ENCODE measurements at regions not wholly inside any gene's neighbourhood (a gene's known extent, or its start where the extent isn't known, plus 50 kb on each side); places are given as distances from the start of the nearest gene placed in this dataset.
"Not testable (repeated sequence)": the region's sequence is repeated elsewhere in the genome, so short reads cannot be mapped to it uniquely, and the experiment has no call there.

GRCh38 chr9:115327436-115328122, 209.6 kb upstream of the TNC start:
- FAIRE-seq: no peak

DNA sequence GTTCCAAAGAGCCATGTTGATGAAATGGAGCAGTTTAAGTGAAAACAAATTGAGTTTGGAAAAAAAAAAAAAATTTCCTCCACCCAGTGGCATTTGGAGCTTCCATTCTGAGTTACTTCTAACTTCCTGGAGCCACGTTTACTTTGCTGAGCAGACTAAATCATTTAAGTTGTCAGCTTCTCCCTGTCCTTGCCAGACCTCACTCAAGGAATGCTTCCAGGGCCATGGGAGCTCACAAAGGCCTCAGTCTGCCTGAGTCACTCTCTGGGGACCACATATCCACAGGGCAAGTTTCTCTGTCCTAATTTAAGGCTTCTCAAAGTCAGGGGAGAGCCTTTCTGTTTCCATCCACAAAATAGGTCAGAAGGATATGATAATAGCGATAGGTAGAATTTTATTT, 210.3 kb upstream of the TNC start:
- FAIRE-seq: no peak

- FAIRE-seq: no peak
Measured at GRCh38 chr9:115328677-115329076, 210.7 kb upstream of the TNC start.

- FAIRE-seq: no peak
Measured at GRCh38 chr9:115333277-115334070, 215.5 kb upstream of the TNC start.

DNA sequence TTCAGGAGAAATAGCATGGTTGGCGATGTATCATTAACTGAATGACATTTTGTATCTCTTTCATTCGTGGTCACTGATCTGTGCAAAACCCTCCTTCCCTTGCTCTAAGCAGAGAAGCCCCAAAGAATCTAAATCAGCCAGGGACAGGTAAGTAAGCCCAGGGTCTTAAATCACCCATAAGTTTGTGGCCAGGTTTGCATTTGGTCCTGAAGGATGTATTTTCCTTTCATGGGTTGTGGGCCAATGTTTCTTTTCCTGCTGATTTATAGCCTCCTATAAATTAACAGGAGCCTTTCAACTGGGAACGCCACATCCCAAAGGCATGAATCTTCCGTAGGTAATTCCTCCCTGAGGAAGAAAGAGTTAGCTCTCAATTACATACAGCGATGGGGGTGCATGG, 217.5 kb upstream of the TNC start:
- no peak for FAIRE-seq

GRCh38 chr9:115340314-115340713, 222.4 kb upstream of the TNC start:
- no peak for FAIRE-seq

DNA sequence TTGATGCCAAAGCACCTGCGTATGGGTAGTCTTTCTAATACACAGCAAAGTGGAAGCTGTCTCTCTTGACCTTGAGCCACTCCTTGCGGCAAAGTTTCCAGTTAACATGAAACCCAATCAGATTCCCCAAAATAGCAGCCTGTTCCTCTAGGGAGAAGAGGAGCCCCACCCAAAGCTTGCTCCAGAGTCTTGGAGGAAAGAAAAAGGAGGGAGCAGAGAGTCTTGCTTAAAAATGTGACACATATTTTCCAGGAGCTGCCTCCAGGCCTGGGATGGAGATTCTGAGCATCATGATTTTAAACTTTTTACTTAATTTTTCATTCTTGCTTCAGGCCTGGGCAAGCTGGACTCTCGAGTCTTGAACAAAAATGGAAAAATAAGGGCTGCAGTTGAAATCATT, 223.5 kb upstream of the TNC start:
- FAIRE-seq: no peak

DNA sequence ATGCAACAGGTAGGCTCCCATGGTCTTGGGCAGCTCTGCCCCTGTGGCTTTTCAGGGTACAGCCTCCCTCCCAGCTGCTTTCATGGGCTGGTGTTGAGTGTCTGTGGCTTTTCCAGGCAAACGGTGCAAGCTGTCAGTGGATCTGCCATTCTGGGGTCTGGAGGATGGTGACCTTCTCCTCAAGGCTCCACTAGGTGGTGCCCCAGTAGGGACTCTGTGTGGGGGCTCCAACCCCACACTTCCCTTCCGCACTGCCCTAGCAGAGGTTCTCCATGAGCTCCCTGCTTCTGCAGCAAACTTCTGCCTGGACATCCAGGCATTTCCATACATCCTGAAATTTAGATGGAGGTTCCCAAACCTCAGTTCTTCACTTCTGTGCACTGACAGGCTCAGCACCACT, 229.8 kb upstream of the TNC start:
- FAIRE-seq: not testable (repeated sequence)

DNA sequence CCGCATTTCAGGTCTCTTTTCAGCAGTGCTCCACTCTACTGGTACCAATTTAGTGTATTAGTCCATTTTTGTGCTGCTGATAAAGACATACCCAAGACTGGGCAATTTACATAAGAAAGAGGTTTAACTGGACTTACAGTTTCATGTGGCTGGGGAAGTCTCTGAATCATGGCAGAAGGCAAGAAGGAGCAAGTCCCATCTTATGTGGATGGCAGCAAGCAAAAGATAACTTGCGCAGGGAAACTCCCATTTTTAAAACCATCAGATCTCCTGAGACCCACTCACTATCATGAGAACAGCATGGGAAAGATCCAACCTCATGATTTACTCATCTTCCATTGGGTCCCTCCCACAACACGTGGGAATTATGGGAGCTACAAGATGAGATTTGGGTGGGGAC, 231.0 kb upstream of the TNC start:
- FAIRE-seq: not testable (repeated sequence)

- FAIRE-seq: no peak
Measured at GRCh38 chr9:115349542-115349941, 231.6 kb upstream of the TNC start.

- no peak for FAIRE-seq
Measured at GRCh38 chr9:115350548-115350947, 232.6 kb upstream of the TNC start.

DNA sequence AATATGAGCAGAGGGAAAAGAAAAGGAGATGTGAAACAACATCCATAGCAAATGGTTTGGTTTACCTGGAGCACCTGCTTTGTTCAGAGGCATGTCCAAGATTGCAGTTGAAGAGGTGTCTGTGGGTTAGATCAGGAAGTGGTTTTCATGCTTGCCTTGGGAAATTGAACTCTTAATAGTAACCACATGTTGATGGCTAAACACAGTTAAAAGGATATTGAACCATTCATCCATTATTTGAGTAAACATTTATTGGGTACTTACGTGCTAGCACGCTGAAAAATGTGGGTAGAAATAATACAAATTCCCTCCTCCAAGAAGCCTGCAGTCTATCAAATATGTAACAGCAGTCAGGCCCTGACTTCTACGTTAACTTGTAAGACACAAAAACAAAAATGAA, 235.7 kb upstream of the TNC start:
- FAIRE-seq: no peak

DNA sequence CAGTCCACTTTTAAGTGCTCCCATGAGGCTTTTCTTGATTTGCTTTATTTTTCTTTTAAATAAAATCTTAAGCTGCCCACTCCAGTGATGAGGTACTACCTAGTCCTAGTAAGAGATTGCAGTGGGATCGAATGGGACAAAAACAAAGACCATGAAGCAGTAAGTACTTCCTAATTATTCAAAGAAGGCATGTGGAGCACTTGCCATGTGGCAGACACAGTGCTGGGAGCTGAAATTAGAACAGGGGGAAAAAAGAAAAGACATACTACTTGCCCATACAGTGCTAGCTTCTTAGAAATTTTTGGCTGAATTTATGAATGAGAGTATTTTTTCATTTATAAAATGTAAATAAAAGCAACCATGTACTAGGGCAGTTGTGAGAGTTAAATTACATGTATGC, 239.9 kb upstream of the TNC start:
- FAIRE-seq: no peak

- FAIRE-seq: no peak
Measured at GRCh38 chr9:115359017-115359780, 241.2 kb upstream of the TNC start.

- no peak for FAIRE-seq
Measured at GRCh38 chr9:115360122-115360521, 242.2 kb upstream of the TNC start.

- no peak for FAIRE-seq
Measured at GRCh38 chr9:115362101-115362500, 244.1 kb upstream of the TNC start.

DNA sequence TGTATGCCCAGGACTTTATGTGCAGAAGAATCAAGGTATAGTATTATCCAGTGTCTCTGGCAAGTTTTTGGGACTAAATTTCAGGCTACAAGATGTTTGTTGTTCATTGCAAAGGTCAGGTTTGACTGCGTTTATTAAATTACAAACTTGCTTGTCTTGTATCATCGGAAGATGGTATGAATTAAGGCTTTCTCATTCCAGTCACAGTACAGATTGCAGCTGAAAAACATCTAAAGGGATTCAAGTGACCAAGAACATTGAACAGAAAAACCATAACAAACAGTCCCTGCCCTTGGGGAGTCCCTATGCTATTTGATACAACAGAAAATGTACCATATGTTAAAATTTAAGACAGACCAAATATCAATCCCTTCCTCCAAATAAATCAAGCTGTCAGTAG, 244.7 kb upstream of the TNC start:
- FAIRE-seq: no peak

GRCh38 chr9:115364991-115365390, 247.0 kb upstream of the TNC start:
- FAIRE-seq: no peak

DNA sequence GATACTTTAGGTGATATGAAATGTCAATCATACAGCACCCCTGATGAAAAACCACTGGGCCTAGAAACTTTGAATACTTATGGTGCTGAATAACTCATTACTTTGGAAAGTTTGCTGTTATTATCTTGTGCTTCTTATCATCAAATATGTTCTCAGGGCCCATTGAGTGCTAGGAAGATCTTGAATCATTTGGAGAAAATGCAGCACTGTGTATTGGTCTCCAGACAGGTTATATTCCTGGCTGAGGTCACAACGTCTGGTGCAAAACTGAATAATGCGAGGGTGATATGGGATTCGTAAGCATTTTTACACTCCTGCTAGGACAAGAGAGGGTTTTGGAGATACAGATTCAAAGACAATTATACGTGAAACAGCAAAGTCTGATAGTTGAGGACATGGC, 249.4 kb upstream of the TNC start:
- FAIRE-seq: no peak

- no peak for FAIRE-seq
Measured at GRCh38 chr9:115367780-115368525, 250.0 kb upstream of the TNC start.

DNA sequence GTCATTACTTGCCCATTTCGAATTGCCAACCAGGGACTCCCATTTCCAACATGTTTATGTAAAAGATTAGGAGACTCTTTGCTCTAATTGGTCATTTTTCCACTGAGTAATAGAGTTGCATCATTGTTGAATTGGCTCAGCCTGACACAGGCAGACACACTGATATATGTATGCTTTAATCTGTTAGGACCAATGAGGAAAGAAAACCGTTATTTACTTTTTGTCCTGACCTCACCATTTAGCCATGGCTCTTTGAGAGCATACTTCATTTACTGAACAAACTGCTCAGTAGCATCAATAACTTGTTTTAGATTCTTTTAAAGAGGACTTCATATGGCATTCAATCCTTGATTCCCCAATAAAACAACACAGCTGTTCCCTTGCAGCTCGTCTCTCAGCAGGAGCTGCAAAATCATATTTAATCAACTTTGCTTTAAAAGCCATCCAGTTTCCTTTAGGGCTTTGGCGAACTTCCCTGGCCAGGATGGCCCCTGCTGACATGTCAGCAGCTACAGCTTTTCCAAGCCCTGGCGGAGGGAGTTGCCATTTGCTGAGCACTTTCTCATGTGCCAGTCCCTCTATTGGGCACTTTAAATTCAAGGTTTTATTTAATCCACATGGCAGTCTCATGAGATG, 251.5 kb upstream of the TNC start:
- peak; percentile 15 for FAIRE-seq

GRCh38 chr9:115373000-115373709, 255.2 kb upstream of the TNC start:
- FAIRE-seq: no peak
